B cell (primary cell): ENCODE measurements at regions not wholly inside any gene's neighbourhood (a gene's known extent, or its start where the extent isn't known, plus 50 kb on each side); places are given as distances from the start of the nearest gene placed in this dataset.

Source experiments
- ATAC-seq: fragments of 200-7000 bp; cut with Tn5 transposase; one replicate; pipeline ENCODE4 v1.10.0; 2021; ENCODE audit warnings: low read depth, mild to moderate bottlenecking, moderate number of reproducible peaks, moderate library complexity
- CTCF ChIA-PET: fragments of 350-600 bp; sonication (Branson Sonifier 250); formaldehyde crosslinking; loops from one replicate; lab custom pipeline; 2021; ENCODE audit warnings: antibody characterized with exemption, inconsistent platforms; lab: Charles Lee
- POLR2A ChIA-PET: fragments of 350-600 bp; sonication (Branson Sonifier 250); formaldehyde crosslinking; loops from one replicate; lab custom pipeline; 2021; ENCODE audit warnings: antibody characterized with exemption; lab: Charles Lee
- DNase-seq: peaks from one replicate; pipeline ENCODE4 v3.0.0; 2013
- H2AFZ ChIP-seq: 2 replicates; pipeline ENCODE4 v1.6.1; 2012; ENCODE audit warnings: mild to moderate bottlenecking, low read depth, low read length; ENCODE audit not compliant: insufficient read depth, poor library complexity, severe bottlenecking
- H3K27ac ChIP-seq, 2 donors: 1 replicate in 1 of 2; 2 replicates in 1 of 2; pipeline ENCODE4 v1.5.1; 2012 to 2013; ENCODE audit warnings: low read length in 2 of 2, mild to moderate bottlenecking in 2 of 2, moderate library complexity in 1 of 2
- H3K27me3 ChIP-seq, 4 experiments: fragments of 200-600 bp in 1 of 4; sonication (generic) in 1 of 4; replicated peaks in 1 of 4; 1 replicate in 2 of 4; 2 replicates in 2 of 4; pipeline versions ENCODE4 v1.6.1 to v1.7.0; 2013 to 2016; ENCODE audit warnings: low read length in 3 of 4, mild to moderate bottlenecking in 2 of 4, mixed read lengths in 1 of 4, moderate library complexity in 1 of 4; ENCODE audit not compliant: insufficient read depth in 4 of 4, control insufficient read depth in 3 of 4; ENCODE audit errors: control extremely low read depth in 1 of 4
- H3K36me3 ChIP-seq, 2 experiments: replicated peaks in 1 of 2; 1 replicate in 1 of 2; 2 replicates in 1 of 2; pipeline versions ENCODE4 v1.6.1 to v1.7.1; 2013; ENCODE audit warnings: low read length in 1 of 2; ENCODE audit not compliant: insufficient read depth in 2 of 2, control insufficient read depth in 1 of 2; ENCODE audit errors: control extremely low read depth in 1 of 2, extremely low read depth in 1 of 2
- H3K4me1 ChIP-seq, 2 donors: fragments of 200-600 bp in 1 of 2; sonication (generic) in 1 of 2; 1 replicate in 1 of 2; 2 replicates in 1 of 2; pipeline versions ENCODE4 v1.5.1 to v1.6.1; 2013 to 2017; ENCODE audit warnings: low read length in 2 of 2; ENCODE audit not compliant: control insufficient read depth in 2 of 2, insufficient read depth in 2 of 2
- H3K4me2 ChIP-seq: replicated peaks from 2 replicates; pipeline ENCODE3; 2012; ENCODE audit warnings: mild to moderate bottlenecking, low read depth, low read length; ENCODE audit not compliant: poor library complexity, severe bottlenecking
- H3K4me3 ChIP-seq, 5 experiments: fragments of 200-600 bp in 1 of 5; sonication (generic) in 1 of 5; 1 replicate in 3 of 5; 2 replicates in 2 of 5; pipeline versions ENCODE4 v1.5.1 to v1.7.0; 2011 to 2016; ENCODE audit warnings: low read length in 4 of 5, mild to moderate bottlenecking in 4 of 5, low read depth in 2 of 5, control low read depth in 1 of 5, moderate library complexity in 1 of 5; ENCODE audit not compliant: insufficient read depth in 1 of 5; ENCODE audit errors: control extremely low read depth in 1 of 5, extremely low read depth in 1 of 5
- H3K79me2 ChIP-seq: fragments of 200-600 bp; sonication (generic); one replicate; pipeline ENCODE4 v1.6.0; 2016; ENCODE audit warnings: low read length; ENCODE audit not compliant: control insufficient read depth, insufficient read depth
- H3K9ac ChIP-seq: fragments of 200-600 bp; sonication (generic); 2 replicates; pipeline ENCODE4 v1.6.1; 2017; ENCODE audit warnings: mild to moderate bottlenecking, low read length, moderate library complexity
- H3K9me3 ChIP-seq, 3 donors: one replicate each; pipeline versions ENCODE4 v1.6.1 to v1.7.1; 2013; ENCODE audit warnings: low read length in 2 of 3; ENCODE audit not compliant: control insufficient read depth in 2 of 3, insufficient read depth in 1 of 3; ENCODE audit errors: control extremely low read depth in 1 of 3
- H4K20me1 ChIP-seq: 2 replicates; pipeline ENCODE4 v1.6.0; 2012; ENCODE audit warnings: mild to moderate bottlenecking, low read length; ENCODE audit not compliant: insufficient read depth, control insufficient read depth, poor library complexity, severe bottlenecking
- H3K27ac Mint-ChIP-seq: one replicate; pipeline ENCODE4 v1.8.0; 2021; ENCODE audit warnings: mixed read lengths
- H3K27me3 Mint-ChIP-seq: one replicate; pipeline ENCODE4 v1.8.0; 2021; ENCODE audit warnings: mixed read lengths
- H3K4me1 Mint-ChIP-seq: one replicate; pipeline ENCODE4 v1.8.0; 2021; ENCODE audit warnings: mixed read lengths
- H3K4me3 Mint-ChIP-seq: one replicate; pipeline ENCODE4 v1.8.0; 2021; ENCODE audit warnings: mixed read lengths
- H3K9me3 Mint-ChIP-seq: one replicate; pipeline ENCODE4 v1.8.0; 2022; ENCODE audit warnings: mixed read lengths; ENCODE audit not compliant: insufficient read depth
- EZH2 ChIP-seq: IDR thresholded peaks from 2 replicates; pipeline ENCODE4 v1.6.1; 2012; ENCODE audit warnings: borderline replicate concordance, low read depth, mild to moderate bottlenecking, moderate library complexity, low read length; ENCODE audit not compliant: insufficient read depth, poor library complexity, severe bottlenecking
- WGBS: methylation state at CpG from one replicate; pipeline ENCODE4 v1.1.5; 2013; ENCODE audit warnings: missing lambda C conversion rate; ENCODE audit not compliant: insufficient coverage; 5-methylcytosine and 5-hydroxymethylcytosine counted together
- intact Hi-C: fragments of 100-400 bp; cut with micrococcal nuclease; formaldehyde crosslinking; loops from one replicate; pipeline ENCODE4 v1.10.0; 2022
- TF ChIP-seq, protein P1 (sequence below): fragments of 200-600 bp; IDR thresholded peaks from one replicate; pipeline ENCODE4 v1.8.0; 2022; ENCODE audit warnings: antibody characterized with exemption, mild to moderate bottlenecking

DNA sequence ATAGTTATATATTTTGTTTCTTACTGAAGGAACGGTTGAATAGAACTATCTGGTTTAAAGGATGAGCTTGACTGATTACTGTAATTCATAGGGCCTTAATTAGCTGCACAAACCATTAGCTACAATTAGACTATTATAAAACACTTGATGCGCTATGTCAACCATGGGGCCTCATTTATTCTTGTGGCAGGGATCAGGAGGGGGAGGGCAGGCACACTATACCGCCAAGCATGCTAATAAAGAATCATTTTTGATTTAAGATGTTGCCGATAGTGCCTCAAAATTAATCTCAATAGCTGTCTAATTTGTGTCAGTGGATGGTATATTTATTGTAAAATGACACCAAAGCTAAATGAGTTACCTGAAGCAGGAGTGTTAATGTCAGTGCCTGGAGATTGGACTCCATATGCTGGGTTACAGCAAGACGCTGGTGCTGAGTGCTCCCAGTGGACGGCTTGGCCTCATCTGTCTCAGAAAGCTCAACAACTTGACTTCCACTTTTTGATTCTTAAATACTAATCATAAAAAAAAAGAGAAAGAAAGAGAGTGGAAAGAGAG lies 1007.0 kb upstream of the CELF4 start:
- Mint-ChIP-seq H3K4me3 (no peak overlapping the region), H3K4me1 (no peaks in the 10 kb centered on the region), H3K27ac (no peak overlapping the region), H3K9me3 (peaks cover 2% of the 10 kb centered on the region), H3K27me3 (no peaks in the 10 kb centered on the region)
- POLR2A ChIA-PET, result no interaction called here
- intact Hi-C loops, result no loop called here
- no peaks in the 10 kb centered on the region for H3K79me2 ChIP-seq
- no peak overlapping the region for H2AFZ ChIP-seq
- no peak for DNase-seq
- WGBS, result 100% methylated on average over 2 of the region's 6 CpGs
- no peak overlapping the region for H3K27ac ChIP-seq
- no peaks in the 10 kb centered on the region for H3K27me3 ChIP-seq
- H3K9me3 ChIP-seq, result peaks cover 0 to 1% (median 0%) of the 10 kb centered on the region in 3 donors
- no peaks in the 10 kb centered on the region for H3K36me3 ChIP-seq
- ATAC-seq, result no peak
- CTCF ChIA-PET, result no interaction called here
- no peak overlapping the region for H3K4me3 ChIP-seq
- H4K20me1 ChIP-seq, result no peaks in the 10 kb centered on the region
- TF ChIP-seq EZH2, result no peak
- TF ChIP-seq, protein P1, sequence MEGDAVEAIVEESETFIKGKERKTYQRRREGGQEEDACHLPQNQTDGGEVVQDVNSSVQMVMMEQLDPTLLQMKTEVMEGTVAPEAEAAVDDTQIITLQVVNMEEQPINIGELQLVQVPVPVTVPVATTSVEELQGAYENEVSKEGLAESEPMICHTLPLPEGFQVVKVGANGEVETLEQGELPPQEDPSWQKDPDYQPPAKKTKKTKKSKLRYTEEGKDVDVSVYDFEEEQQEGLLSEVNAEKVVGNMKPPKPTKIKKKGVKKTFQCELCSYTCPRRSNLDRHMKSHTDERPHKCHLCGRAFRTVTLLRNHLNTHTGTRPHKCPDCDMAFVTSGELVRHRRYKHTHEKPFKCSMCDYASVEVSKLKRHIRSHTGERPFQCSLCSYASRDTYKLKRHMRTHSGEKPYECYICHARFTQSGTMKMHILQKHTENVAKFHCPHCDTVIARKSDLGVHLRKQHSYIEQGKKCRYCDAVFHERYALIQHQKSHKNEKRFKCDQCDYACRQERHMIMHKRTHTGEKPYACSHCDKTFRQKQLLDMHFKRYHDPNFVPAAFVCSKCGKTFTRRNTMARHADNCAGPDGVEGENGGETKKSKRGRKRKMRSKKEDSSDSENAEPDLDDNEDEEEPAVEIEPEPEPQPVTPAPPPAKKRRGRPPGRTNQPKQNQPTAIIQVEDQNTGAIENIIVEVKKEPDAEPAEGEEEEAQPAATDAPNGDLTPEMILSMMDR, result no peak
- H3K9ac ChIP-seq, result no peak overlapping the region
- H3K4me2 ChIP-seq, result no peak overlapping the region
- H3K4me1 ChIP-seq, result no peaks in the 10 kb centered on the region

DNA sequence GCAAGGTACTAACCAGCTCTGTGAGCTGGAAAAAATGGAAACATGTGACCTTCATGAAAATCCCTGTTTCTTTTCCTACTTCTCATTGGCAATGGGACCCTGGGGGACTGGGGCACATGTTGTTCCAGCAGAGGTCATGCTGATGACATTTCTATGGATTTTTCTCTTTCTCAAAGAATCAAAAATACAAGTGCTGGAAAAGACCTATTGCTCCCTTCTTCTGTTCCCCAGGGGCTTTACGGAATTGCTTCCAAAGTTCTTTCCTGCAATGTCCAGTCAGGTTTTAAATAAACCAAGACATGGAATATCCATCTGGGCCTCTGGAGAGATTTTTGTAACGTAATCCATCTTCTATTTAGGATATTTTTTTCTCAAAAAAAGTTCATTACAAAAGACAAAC lies 1006.1 kb upstream of the CELF4 start:
- no CpG with 5 or more reads among the region's 2 CpGs for WGBS
- TF ChIP-seq, protein P1, result no peak
- no peak for TF ChIP-seq EZH2
- Histone ChIP-seq H3K9ac (no peak overlapping the region), H2AFZ (no peak overlapping the region), H3K4me2 (no peak overlapping the region), H3K27ac (no peak overlapping the region), H3K4me3 (no peak overlapping the region), H3K4me1 (no peaks in the 10 kb centered on the region), H4K20me1 (no peaks in the 10 kb centered on the region), H3K79me2 (no peaks in the 10 kb centered on the region), H3K27me3 (no peaks in the 10 kb centered on the region), H3K36me3 (no peaks in the 10 kb centered on the region), H3K9me3 (peaks cover 0 to 2% (median 0%) of the 10 kb centered on the region in 3 donors)
- H3K4me1 Mint-ChIP-seq, result no peaks in the 10 kb centered on the region
- no peak for DNase-seq
- CTCF ChIA-PET, result no interaction called here
- H3K4me3 Mint-ChIP-seq, result no peak overlapping the region
- no peak overlapping the region for H3K27ac Mint-ChIP-seq
- no peaks in the 10 kb centered on the region for H3K27me3 Mint-ChIP-seq
- intact Hi-C loops, result no loop called here
- POLR2A ChIA-PET, result no interaction called here
- peaks cover 2% of the 10 kb centered on the region for H3K9me3 Mint-ChIP-seq
- no peak for ATAC-seq
